ENCODE measurements at regions not wholly inside any gene's neighbourhood (a gene's known extent, or its start where the extent isn't known, plus 50 kb on each side); places are given as distances from the start of the nearest gene placed in this dataset.

DNA sequence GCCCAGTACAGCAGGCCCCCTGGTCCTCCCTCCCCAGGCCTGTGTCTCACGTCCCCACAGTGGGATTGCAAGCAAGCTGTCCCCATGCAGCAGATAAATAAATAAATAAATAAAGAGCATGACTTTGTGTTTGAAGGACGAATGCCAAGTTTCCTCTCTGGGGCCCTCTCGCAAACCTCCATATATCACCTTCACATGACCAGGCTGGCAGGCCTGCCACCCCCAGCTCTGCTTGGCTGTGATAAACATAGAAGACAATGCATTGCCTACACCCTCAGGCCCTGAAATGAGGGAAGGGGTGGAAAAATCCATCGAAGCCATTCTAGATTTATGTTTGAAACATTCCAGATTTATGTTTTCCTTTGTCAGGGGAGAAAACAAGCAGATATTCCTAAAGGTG lies 107.3 kb downstream of the CCT6B start:
- DNase-seq (ENCODE audit: unreplicated experiment) = no peak
- Mint-ChIP-seq H3K9me3 (ENCODE audit: unreplicated experiment) (peaks cover 8% of the 10 kb centered on the region), H3K27me3 (ENCODE audit: insufficient read depth, unreplicated experiment) (no peaks in the 10 kb centered on the region), H3K27ac (ENCODE audit: low read depth, unreplicated experiment) (no peak overlapping the region), H3K4me3 (ENCODE audit: unreplicated experiment) (no peak overlapping the region), H3K36me3 (ENCODE audit: insufficient read depth, unreplicated experiment) (no peaks in the 10 kb centered on the region), H3K4me1 (ENCODE audit: insufficient read depth, unreplicated experiment) (no peaks in the 10 kb centered on the region)
- ChIA-PET POLR2A (no interaction called here), CTCF (interaction anchor here (0.9 kb wide), 1 partner anchor 10 kb away, joined by 3 read pairs; no protein-coding TSS in a partner anchor)
- TF ChIP-seq, protein P1, sequence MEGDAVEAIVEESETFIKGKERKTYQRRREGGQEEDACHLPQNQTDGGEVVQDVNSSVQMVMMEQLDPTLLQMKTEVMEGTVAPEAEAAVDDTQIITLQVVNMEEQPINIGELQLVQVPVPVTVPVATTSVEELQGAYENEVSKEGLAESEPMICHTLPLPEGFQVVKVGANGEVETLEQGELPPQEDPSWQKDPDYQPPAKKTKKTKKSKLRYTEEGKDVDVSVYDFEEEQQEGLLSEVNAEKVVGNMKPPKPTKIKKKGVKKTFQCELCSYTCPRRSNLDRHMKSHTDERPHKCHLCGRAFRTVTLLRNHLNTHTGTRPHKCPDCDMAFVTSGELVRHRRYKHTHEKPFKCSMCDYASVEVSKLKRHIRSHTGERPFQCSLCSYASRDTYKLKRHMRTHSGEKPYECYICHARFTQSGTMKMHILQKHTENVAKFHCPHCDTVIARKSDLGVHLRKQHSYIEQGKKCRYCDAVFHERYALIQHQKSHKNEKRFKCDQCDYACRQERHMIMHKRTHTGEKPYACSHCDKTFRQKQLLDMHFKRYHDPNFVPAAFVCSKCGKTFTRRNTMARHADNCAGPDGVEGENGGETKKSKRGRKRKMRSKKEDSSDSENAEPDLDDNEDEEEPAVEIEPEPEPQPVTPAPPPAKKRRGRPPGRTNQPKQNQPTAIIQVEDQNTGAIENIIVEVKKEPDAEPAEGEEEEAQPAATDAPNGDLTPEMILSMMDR (IDR thresholded peaks at IDR 0.05; ENCODE audit: unreplicated experiment) = no peak
- BruUV-seq (replicated peaks) = no TSS peak
- intact Hi-C loops (cut with micrococcal nuclease) = no loop called here

DNA sequence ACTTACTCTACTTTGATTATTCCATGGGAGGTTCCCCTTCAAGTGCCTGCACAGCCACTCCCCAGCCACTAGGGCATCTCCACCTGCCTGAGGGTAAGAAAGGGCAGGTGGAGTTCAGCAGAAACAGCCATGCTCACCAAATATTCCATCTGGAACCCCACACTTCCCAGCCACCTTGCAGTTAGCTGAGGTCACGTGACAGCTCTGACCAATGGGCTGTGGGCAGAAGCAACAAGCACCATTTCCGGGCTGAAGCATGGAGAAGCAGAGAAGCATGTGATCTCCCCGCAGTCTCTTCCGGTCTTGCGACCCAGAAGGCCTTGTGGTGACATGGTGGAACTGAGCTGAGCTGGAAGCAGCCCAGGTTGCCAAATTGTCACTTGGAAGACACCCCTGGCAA lies 108.6 kb downstream of the CCT6B start:
- ChIA-PET POLR2A (no interaction called here), CTCF (interaction anchor here (0.7 kb wide), 1 partner anchor 104 kb away, joined by 3 read pairs; no protein-coding TSS in a partner anchor)
- peaks cover 13% of the 10 kb centered on the region for H3K9me3 Mint-ChIP-seq (ENCODE audit: unreplicated experiment)
- no peaks in the 10 kb centered on the region for H3K4me1 Mint-ChIP-seq (ENCODE audit: insufficient read depth, unreplicated experiment)
- no TSS peak for BruUV-seq (replicated peaks)
- no peak for DNase-seq (ENCODE audit: unreplicated experiment)
- intact Hi-C loops (cut with micrococcal nuclease) = no loop called here
- no peak overlapping the region for H3K4me3 Mint-ChIP-seq (ENCODE audit: unreplicated experiment)
- H3K27ac Mint-ChIP-seq (ENCODE audit: low read depth, unreplicated experiment) = no peak overlapping the region
- no peaks in the 10 kb centered on the region for H3K27me3 Mint-ChIP-seq (ENCODE audit: insufficient read depth, unreplicated experiment)
- H3K36me3 Mint-ChIP-seq (ENCODE audit: insufficient read depth, unreplicated experiment) = no peaks in the 10 kb centered on the region
- TF ChIP-seq, protein P1 (IDR thresholded peaks at IDR 0.05; ENCODE audit: unreplicated experiment) = no peak

DNA sequence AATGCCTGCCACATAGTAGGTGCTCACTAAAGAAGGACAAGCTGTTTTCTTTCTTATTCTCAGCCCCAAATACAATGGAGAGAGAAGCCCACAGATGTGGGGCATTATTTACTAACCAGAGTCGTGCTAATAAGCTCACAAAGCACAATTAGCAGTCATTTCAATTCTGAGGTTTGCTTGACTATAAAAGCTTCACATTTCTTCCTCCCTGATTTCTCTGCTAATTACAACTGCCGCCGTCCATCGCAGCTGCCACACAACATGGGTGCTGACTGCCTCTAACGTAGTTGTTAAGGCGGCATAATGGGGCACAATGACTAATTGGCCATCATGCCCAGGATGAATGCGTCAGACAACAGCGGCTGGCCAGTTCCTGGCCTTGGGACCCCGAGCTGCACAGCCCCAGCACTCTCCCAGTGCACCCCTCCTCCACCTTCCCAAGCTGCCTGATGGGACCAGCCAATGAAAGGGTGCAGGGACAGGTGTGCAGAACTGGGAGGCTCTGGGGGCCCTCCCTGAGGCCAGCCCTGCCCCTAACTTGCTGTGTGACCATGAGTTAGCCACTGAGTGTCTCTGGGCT lies 109.2 kb downstream of the CCT6B start:
- no peak overlapping the region for H3K27ac Mint-ChIP-seq (ENCODE audit: low read depth, unreplicated experiment)
- TF ChIP-seq, protein P1 (IDR thresholded peaks at IDR 0.05; ENCODE audit: unreplicated experiment) = no peak
- no TSS peak for BruUV-seq (replicated peaks)
- peaks cover 18% of the 10 kb centered on the region for H3K9me3 Mint-ChIP-seq (ENCODE audit: unreplicated experiment)
- CTCF ChIA-PET = interaction anchor here (0.7 kb wide), 1 partner anchor 404 kb away, joined by 3 read pairs; no protein-coding TSS in a partner anchor
- no peak overlapping the region for H3K4me3 Mint-ChIP-seq (ENCODE audit: unreplicated experiment)
- no peaks in the 10 kb centered on the region for H3K4me1 Mint-ChIP-seq (ENCODE audit: insufficient read depth, unreplicated experiment)
- POLR2A ChIA-PET = no interaction called here
- intact Hi-C loops (cut with micrococcal nuclease) = no loop called here
- no peaks in the 10 kb centered on the region for H3K36me3 Mint-ChIP-seq (ENCODE audit: insufficient read depth, unreplicated experiment)
- DNase-seq (ENCODE audit: unreplicated experiment) = no peak
- no peaks in the 10 kb centered on the region for H3K27me3 Mint-ChIP-seq (ENCODE audit: insufficient read depth, unreplicated experiment)

DNA sequence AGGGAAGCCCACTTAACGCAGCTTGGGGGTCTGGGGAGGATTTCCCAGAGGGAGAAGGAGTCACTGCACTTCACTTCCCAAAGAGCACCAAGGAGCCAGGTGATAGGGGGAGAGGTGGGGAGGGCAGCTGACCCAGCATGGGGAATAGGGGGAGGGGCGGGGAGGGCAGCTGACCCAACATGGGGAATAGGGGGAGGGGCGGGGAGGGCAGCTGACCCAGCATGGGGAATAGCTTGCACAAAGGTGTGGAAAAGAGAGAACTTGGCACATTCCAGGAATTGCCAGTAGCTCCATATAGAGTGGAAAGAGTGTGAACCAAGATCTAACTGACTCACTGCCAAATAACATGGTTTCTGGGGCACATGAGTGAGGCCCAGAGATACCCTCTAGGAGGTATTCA lies 110.3 kb downstream of the CCT6B start:
- Mint-ChIP-seq H3K27me3 (ENCODE audit: insufficient read depth, unreplicated experiment) (no peaks in the 10 kb centered on the region), H3K36me3 (ENCODE audit: insufficient read depth, unreplicated experiment) (no peaks in the 10 kb centered on the region), H3K4me1 (ENCODE audit: insufficient read depth, unreplicated experiment) (no peaks in the 10 kb centered on the region), H3K9me3 (ENCODE audit: unreplicated experiment) (peaks cover 29% of the 10 kb centered on the region), H3K4me3 (ENCODE audit: unreplicated experiment) (no peak overlapping the region), H3K27ac (ENCODE audit: low read depth, unreplicated experiment) (no peak overlapping the region)
- BruUV-seq (replicated peaks) = no TSS peak
- no peak for DNase-seq (ENCODE audit: unreplicated experiment)
- POLR2A ChIA-PET = interaction anchor here (1.5 kb wide), 1 partner anchor 129 kb away, joined by 5 read pairs; the partner anchor contains the start of gene LIG3
- intact Hi-C loops (cut with micrococcal nuclease) = no loop called here
- TF ChIP-seq, protein P1 (IDR thresholded peaks at IDR 0.05; ENCODE audit: unreplicated experiment) = no peak
- CTCF ChIA-PET = no interaction called here

All from MCF 10A (cell line).